HUES64 (cell line): ENCODE measurements at regions not wholly inside any gene's neighbourhood (a gene's known extent, or its start where the extent isn't known, plus 50 kb on each side); places are given as distances from the start of the nearest gene placed in this dataset.

Source experiments
- H3K27ac ChIP-seq: 2 replicates; pipeline ENCODE4 v1.7.0; 2013; ENCODE audit warnings: low read depth, low read length, inconsistent platforms
- H3K27me3 ChIP-seq: 2 replicates; pipeline ENCODE4 v1.6.1; 2013; ENCODE audit warnings: mild to moderate bottlenecking, low read length; ENCODE audit not compliant: insufficient read depth
- H3K36me3 ChIP-seq: 2 replicates; pipeline ENCODE4 v1.6.1; 2013; ENCODE audit warnings: mild to moderate bottlenecking, low read length; ENCODE audit not compliant: insufficient read depth
- H3K4me1 ChIP-seq: 2 replicates; pipeline ENCODE4 v1.6.1; 2013; ENCODE audit warnings: mild to moderate bottlenecking, low read length, moderate library complexity; ENCODE audit not compliant: insufficient read depth
- H3K4me3 ChIP-seq: 2 replicates; pipeline ENCODE4 v1.5.1; 2013; ENCODE audit warnings: mild to moderate bottlenecking, low read length, moderate library complexity
- H3K9ac ChIP-seq: 2 replicates; pipeline ENCODE4 v1.6.1; 2013; ENCODE audit warnings: mild to moderate bottlenecking, low read depth, low read length
- H3K9me3 ChIP-seq: 2 replicates; pipeline ENCODE4 v1.6.1; 2013; ENCODE audit warnings: low read depth, low read length; ENCODE audit not compliant: insufficient read depth
- WGBS: fragments of 150-250, 120-280 bp; methylation state at CpG from one replicate; pipeline ENCODE4 v1.1.7; 2013; ENCODE audit warnings: missing lambda C conversion rate; 5-methylcytosine and 5-hydroxymethylcytosine counted together

GRCh38 chr5:96037128-96037527, 75.5 kb upstream of the ELL2 start:
- no peaks in the 10 kb centered on the region for H3K36me3 ChIP-seq
- H3K4me3 ChIP-seq: no peak overlapping the region
- H3K27me3 ChIP-seq: no peaks in the 10 kb centered on the region
- no peaks in the 10 kb centered on the region for H3K4me1 ChIP-seq
- WGBS: 95% methylated on average over 2 of the region's 2 CpGs
- no peaks in the 10 kb centered on the region for H3K9me3 ChIP-seq
- H3K27ac ChIP-seq: no peak overlapping the region
- H3K9ac ChIP-seq: no peak overlapping the region

- H3K9ac ChIP-seq: no peak overlapping the region
- H3K4me1 ChIP-seq: no peaks in the 10 kb centered on the region
- no peak overlapping the region for H3K27ac ChIP-seq
- H3K4me3 ChIP-seq: no peak overlapping the region
- no peaks in the 10 kb centered on the region for H3K9me3 ChIP-seq
- 100% methylated on average over 1 of the region's 1 CpG for WGBS
- no peaks in the 10 kb centered on the region for H3K27me3 ChIP-seq
- no peaks in the 10 kb centered on the region for H3K36me3 ChIP-seq
These were observed 74.7 kb upstream of the ELL2 start for GRCh38 chr5:96036301-96036700.

GRCh38 chr5:96035796-96036195, 74.1 kb upstream of the ELL2 start:
- no peaks in the 10 kb centered on the region for H3K27me3 ChIP-seq
- H3K4me1 ChIP-seq: no peaks in the 10 kb centered on the region
- no peak overlapping the region for H3K4me3 ChIP-seq
- no peaks in the 10 kb centered on the region for H3K36me3 ChIP-seq
- no peaks in the 10 kb centered on the region for H3K9me3 ChIP-seq
- 98% methylated on average over 3 of the region's 3 CpGs for WGBS
- no peak overlapping the region for H3K9ac ChIP-seq
- no peak overlapping the region for H3K27ac ChIP-seq

- WGBS: no CpG with 5 or more reads among the region's 1 CpG
These were observed 71.5 kb upstream of the ELL2 start for GRCh38 chr5:96033116-96033515.

GRCh38 chr5:96031811-96032261, 70.2 kb upstream of the ELL2 start:
- Histone ChIP-seq H3K9ac (no peak overlapping the region), H3K4me1 (no peaks in the 10 kb centered on the region), H3K27me3 (no peaks in the 10 kb centered on the region), H3K9me3 (no peaks in the 10 kb centered on the region), H3K27ac (no peak overlapping the region), H3K4me3 (no peak overlapping the region), H3K36me3 (no peaks in the 10 kb centered on the region)
- WGBS: 98% methylated on average over 1 of the region's 1 CpG

More at GRCh38 chr5:96033116-96033515, 71.5 kb upstream of the ELL2 start:
- Histone ChIP-seq H3K27ac (no peak overlapping the region), H3K27me3 (no peaks in the 10 kb centered on the region), H3K9ac (no peak overlapping the region), H3K9me3 (no peaks in the 10 kb centered on the region), H3K4me3 (no peak overlapping the region), H3K36me3 (no peaks in the 10 kb centered on the region), H3K4me1 (no peaks in the 10 kb centered on the region)

GRCh38 chr5:96031180-96031579, 69.5 kb upstream of the ELL2 start:
- H3K36me3 ChIP-seq: no peaks in the 10 kb centered on the region
- no peaks in the 10 kb centered on the region for H3K27me3 ChIP-seq
- no peaks in the 10 kb centered on the region for H3K9me3 ChIP-seq
- no peaks in the 10 kb centered on the region for H3K4me1 ChIP-seq
- H3K4me3 ChIP-seq: no peak overlapping the region
- no peak overlapping the region for H3K27ac ChIP-seq
- H3K9ac ChIP-seq: no peak overlapping the region
- 100% methylated on average over 1 of the region's 2 CpGs for WGBS

GRCh38 chr5:96026406-96027041, 64.9 kb upstream of the ELL2 start:
- 100% methylated on average over 1 of the region's 2 CpGs for WGBS
- H3K27me3 ChIP-seq: no peaks in the 10 kb centered on the region
- no peaks in the 10 kb centered on the region for H3K9me3 ChIP-seq
- H3K9ac ChIP-seq: no peak overlapping the region
- H3K4me1 ChIP-seq: no peaks in the 10 kb centered on the region
- no peak overlapping the region for H3K4me3 ChIP-seq
- H3K27ac ChIP-seq: no peak overlapping the region
- H3K36me3 ChIP-seq: no peaks in the 10 kb centered on the region

- Histone ChIP-seq H3K9me3 (no peaks in the 10 kb centered on the region), H3K27ac (no peak overlapping the region), H3K36me3 (no peaks in the 10 kb centered on the region), H3K9ac (no peak overlapping the region), H3K4me3 (no peak overlapping the region), H3K4me1 (no peaks in the 10 kb centered on the region), H3K27me3 (no peaks in the 10 kb centered on the region)
- WGBS: 88% methylated on average over 5 of the region's 6 CpGs
These were observed 63.2 kb upstream of the ELL2 start for GRCh38 chr5:96024683-96025475.

GRCh38 chr5:96023518-96023917, 61.9 kb upstream of the ELL2 start:
- Histone ChIP-seq H3K4me3 (no peak overlapping the region), H3K4me1 (no peaks in the 10 kb centered on the region), H3K36me3 (no peaks in the 10 kb centered on the region), H3K9me3 (no peaks in the 10 kb centered on the region), H3K27me3 (no peaks in the 10 kb centered on the region), H3K27ac (no peak overlapping the region), H3K9ac (no peak overlapping the region)
- 96% methylated on average over 2 of the region's 2 CpGs for WGBS

GRCh38 chr5:96022971-96023370, 61.3 kb upstream of the ELL2 start:
- 100% methylated on average over 1 of the region's 1 CpG for WGBS
- H3K27me3 ChIP-seq: no peaks in the 10 kb centered on the region
- no peaks in the 10 kb centered on the region for H3K9me3 ChIP-seq
- no peaks in the 10 kb centered on the region for H3K36me3 ChIP-seq
- H3K4me1 ChIP-seq: no peaks in the 10 kb centered on the region
- no peak overlapping the region for H3K9ac ChIP-seq
- H3K4me3 ChIP-seq: no peak overlapping the region
- no peak overlapping the region for H3K27ac ChIP-seq

GRCh38 chr5:96017951-96018350, 56.3 kb upstream of the ELL2 start:
- Histone ChIP-seq H3K4me3 (no peak overlapping the region), H3K36me3 (no peaks in the 10 kb centered on the region), H3K27me3 (no peaks in the 10 kb centered on the region), H3K9ac (no peak overlapping the region), H3K27ac (no peak overlapping the region), H3K4me1 (no peaks in the 10 kb centered on the region), H3K9me3 (no peaks in the 10 kb centered on the region)
- WGBS: 67% methylated on average over 1 of the region's 1 CpG
